ENCODE measurements at regions not wholly inside any gene's neighbourhood (a gene's known extent, or its start where the extent isn't known, plus 50 kb on each side); places are given as distances from the start of the nearest gene placed in this dataset.

DNA sequence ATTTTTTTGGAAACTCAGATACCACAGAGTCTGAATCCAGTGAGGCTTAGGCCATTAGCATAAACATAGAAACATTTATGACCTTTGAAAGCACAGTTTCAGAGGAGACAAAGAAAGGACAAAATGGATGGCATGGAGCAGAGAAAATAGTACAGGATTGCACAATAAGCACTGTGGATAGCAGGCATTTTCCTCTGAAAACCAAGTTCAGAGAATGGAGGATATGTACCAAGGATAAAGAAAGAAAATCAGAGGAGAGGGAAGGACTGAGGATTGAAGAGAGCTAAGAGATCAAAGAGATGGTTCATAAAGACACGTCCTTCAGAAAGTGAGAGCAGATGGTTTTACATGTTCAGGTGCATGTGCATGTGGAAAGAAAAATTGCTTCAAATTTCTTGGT lies 707.2 kb upstream of the CELF2 start:
- H3K9me3 ChIP-seq (ENCODE audit: control insufficient read depth, low read depth, low read length) = no peaks in the 10 kb centered on the region
- H3K36me3 ChIP-seq (ENCODE audit: control insufficient read depth in 2 of 2, extremely low read depth in 1 of 2, insufficient read depth in 2 of 2, low read length in 2 of 2) = no peaks in the 10 kb centered on the region
- H3K9me1 ChIP-seq (ENCODE audit: control insufficient read depth, extremely low read depth, insufficient read depth, low read length) = no peaks in the 10 kb centered on the region
- H3K27ac ChIP-seq (ENCODE audit: control insufficient read depth, insufficient read depth, low read length) = no peak overlapping the region
- FAIRE-seq = no peak
- H3K9ac ChIP-seq (ENCODE audit: control insufficient read depth, extremely low read depth, insufficient read depth, low read length) = no peak overlapping the region
- no peak overlapping the region for H3K4me3 ChIP-seq (ENCODE audit: control insufficient read depth in 2 of 3, extremely low read depth in 1 of 3, insufficient read depth in 2 of 3, low read depth in 1 of 3, low read length in 3 of 3)
- H3K4me2 ChIP-seq (ENCODE audit: control insufficient read depth, extremely low read depth, insufficient read depth, low read depth, low read length) = no peak overlapping the region
- H3K27me3 ChIP-seq (ENCODE audit: control insufficient read depth, extremely low read depth, insufficient read depth, low read length) = no peaks in the 10 kb centered on the region
- H3K4me1 ChIP-seq (ENCODE audit: control insufficient read depth, extremely low read depth, insufficient read depth, low read length) = no peaks in the 10 kb centered on the region
- DNase-seq (ENCODE audit: low read depth, low spot score) = no peak
- H2AFZ ChIP-seq (ENCODE audit: control insufficient read depth, low read length) = no peak overlapping the region
- dilution Hi-C loops (cut with MboI; ENCODE audit: extremely low pct_ligation_motif_present, low sequenced_read_pairs) = no loop called here
- no peak for TF ChIP-seq EZH2 (IDR thresholded peaks at IDR 0.05; ENCODE audit: low read length)
- TF ChIP-seq, protein P1, sequence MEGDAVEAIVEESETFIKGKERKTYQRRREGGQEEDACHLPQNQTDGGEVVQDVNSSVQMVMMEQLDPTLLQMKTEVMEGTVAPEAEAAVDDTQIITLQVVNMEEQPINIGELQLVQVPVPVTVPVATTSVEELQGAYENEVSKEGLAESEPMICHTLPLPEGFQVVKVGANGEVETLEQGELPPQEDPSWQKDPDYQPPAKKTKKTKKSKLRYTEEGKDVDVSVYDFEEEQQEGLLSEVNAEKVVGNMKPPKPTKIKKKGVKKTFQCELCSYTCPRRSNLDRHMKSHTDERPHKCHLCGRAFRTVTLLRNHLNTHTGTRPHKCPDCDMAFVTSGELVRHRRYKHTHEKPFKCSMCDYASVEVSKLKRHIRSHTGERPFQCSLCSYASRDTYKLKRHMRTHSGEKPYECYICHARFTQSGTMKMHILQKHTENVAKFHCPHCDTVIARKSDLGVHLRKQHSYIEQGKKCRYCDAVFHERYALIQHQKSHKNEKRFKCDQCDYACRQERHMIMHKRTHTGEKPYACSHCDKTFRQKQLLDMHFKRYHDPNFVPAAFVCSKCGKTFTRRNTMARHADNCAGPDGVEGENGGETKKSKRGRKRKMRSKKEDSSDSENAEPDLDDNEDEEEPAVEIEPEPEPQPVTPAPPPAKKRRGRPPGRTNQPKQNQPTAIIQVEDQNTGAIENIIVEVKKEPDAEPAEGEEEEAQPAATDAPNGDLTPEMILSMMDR (optimal IDR thresholded peaks at IDR 0.05 in 1 of 3, IDR thresholded peaks at IDR 0.05 in 1 of 3, conservative IDR thresholded peaks at IDR 0.05 in 1 of 3; ENCODE audit: extremely low read depth in 1 of 3, insufficient read depth in 2 of 3, low read length in 3 of 3) = no peak
- no peaks in the 10 kb centered on the region for H4K20me1 ChIP-seq (ENCODE audit: control insufficient read depth, extremely low read depth, insufficient read depth, low read length)
- no peaks in the 10 kb centered on the region for H3K79me2 ChIP-seq (ENCODE audit: control insufficient read depth, insufficient read depth, low read length)

DNA sequence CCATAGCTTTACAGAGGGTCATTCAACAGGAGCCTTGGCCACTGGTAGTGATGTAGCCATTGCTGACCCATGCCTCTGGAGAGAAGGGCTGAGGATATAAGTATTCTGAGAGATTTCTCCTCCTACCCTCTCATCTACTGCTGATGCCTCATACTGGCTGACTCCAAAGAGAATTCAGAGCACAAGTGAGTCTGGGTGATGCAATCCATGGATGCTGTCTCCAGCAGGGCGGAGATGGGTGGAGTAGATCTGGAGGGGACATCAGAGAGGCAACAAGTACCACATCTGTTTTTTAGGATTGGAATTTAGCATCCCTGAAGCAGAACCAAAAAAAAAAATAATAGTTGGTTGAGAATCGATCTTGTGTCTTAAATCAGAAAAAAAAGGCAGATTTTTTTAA lies 705.7 kb upstream of the CELF2 start:
- FAIRE-seq = no peak
- H4K20me1 ChIP-seq (ENCODE audit: control insufficient read depth, extremely low read depth, insufficient read depth, low read length) = no peaks in the 10 kb centered on the region
- H3K4me1 ChIP-seq (ENCODE audit: control insufficient read depth, extremely low read depth, insufficient read depth, low read length) = no peaks in the 10 kb centered on the region
- no peak overlapping the region for H2AFZ ChIP-seq (ENCODE audit: control insufficient read depth, low read length)
- DNase-seq (ENCODE audit: low read depth, low spot score) = no peak
- no peaks in the 10 kb centered on the region for H3K9me3 ChIP-seq (ENCODE audit: control insufficient read depth, low read depth, low read length)
- TF ChIP-seq, protein P1 (optimal IDR thresholded peaks at IDR 0.05 in 1 of 3, IDR thresholded peaks at IDR 0.05 in 1 of 3, conservative IDR thresholded peaks at IDR 0.05 in 1 of 3; ENCODE audit: extremely low read depth in 1 of 3, insufficient read depth in 2 of 3, low read length in 3 of 3) = no peak
- TF ChIP-seq EZH2 (IDR thresholded peaks at IDR 0.05; ENCODE audit: low read length) = no peak
- H3K36me3 ChIP-seq (ENCODE audit: control insufficient read depth in 2 of 2, extremely low read depth in 1 of 2, insufficient read depth in 2 of 2, low read length in 2 of 2) = no peaks in the 10 kb centered on the region
- H3K9me1 ChIP-seq (ENCODE audit: control insufficient read depth, extremely low read depth, insufficient read depth, low read length) = no peaks in the 10 kb centered on the region
- no peak overlapping the region for H3K27ac ChIP-seq (ENCODE audit: control insufficient read depth, insufficient read depth, low read length)
- no peak overlapping the region for H3K9ac ChIP-seq (ENCODE audit: control insufficient read depth, extremely low read depth, insufficient read depth, low read length)
- no peaks in the 10 kb centered on the region for H3K27me3 ChIP-seq (ENCODE audit: control insufficient read depth, extremely low read depth, insufficient read depth, low read length)
- H3K4me2 ChIP-seq (ENCODE audit: control insufficient read depth, extremely low read depth, insufficient read depth, low read depth, low read length) = no peak overlapping the region
- no peak overlapping the region for H3K4me3 ChIP-seq (ENCODE audit: control insufficient read depth in 2 of 3, extremely low read depth in 1 of 3, insufficient read depth in 2 of 3, low read depth in 1 of 3, low read length in 3 of 3)
- dilution Hi-C loops (cut with MboI; ENCODE audit: extremely low pct_ligation_motif_present, low sequenced_read_pairs) = no loop called here
- H3K79me2 ChIP-seq (ENCODE audit: control insufficient read depth, insufficient read depth, low read length) = no peaks in the 10 kb centered on the region
